K562 (cell line): ENCODE measurements at regions not wholly inside any gene's neighbourhood (a gene's known extent, or its start where the extent isn't known, plus 50 kb on each side); places are given as distances from the start of the nearest gene placed in this dataset.
A peak's percentile ranks its signal among the peaks of the same experiment; 100 is the strongest.

Experiments used
- ARHGAP35 ChIP-seq: fragments of 450-650 bp; IDR thresholded peaks from 2 replicates; pipeline ENCODE4 v1.6.1; 2018; ENCODE audit not compliant: partially characterized antibody
- CREBBP ChIP-seq: IDR thresholded peaks from one replicate; pipeline ENCODE4 v1.6.1; 2012; ENCODE audit warnings: low read depth, mild to moderate bottlenecking, control low read depth, inconsistent platforms, low read length
- HEY1 ChIP-seq: fragments of 250-450 bp; sonication (Bioruptor Pico); IDR thresholded peaks from 2 replicates; pipeline ENCODE4 v1.5.0; 2020; ENCODE audit warnings: mild to moderate bottlenecking, moderate library complexity, borderline replicate concordance
- HNRNPUL1 ChIP-seq: fragments of 200-400 bp; formaldehyde crosslinking; IDR thresholded peaks from 2 replicates; pipeline ENCODE4 v1.6.1; 2017; ENCODE audit warnings: low read length
- JUND ChIP-seq, 2 experiments: IDR thresholded peaks; 2 replicates in 1 of 2; 3 replicates in 1 of 2; pipeline ENCODE4 v1.6.1; 2011; ENCODE audit warnings: borderline replicate concordance in 2 of 2, low read depth in 2 of 2, low read length in 2 of 2, improper control_type of control experiment in 1 of 2, missing biosample characterization in 1 of 2, missing genetic modification characterization in 1 of 2, missing genetic modification reagents in 1 of 2
- LEF1 ChIP-seq: fragments of 450-650 bp; IDR thresholded peaks from 2 replicates; pipeline ENCODE4 v1.6.1; 2016; ENCODE audit warnings: mild to moderate bottlenecking
- MECOM ChIP-seq: fragments of 250-450 bp; sonication (Bioruptor Pico); IDR thresholded peaks from 2 replicates; pipeline ENCODE4 v1.8.0; 2022; ENCODE audit warnings: inconsistent platforms
- MEF2D ChIP-seq: conservative IDR thresholded peaks from 2 replicates; pipeline ENCODE4 v1.6.1; 2016; ENCODE audit warnings: low read depth, missing genetic modification characterization, missing compliant biosample characterization
- MIER1 ChIP-seq: fragments of 450-650 bp; IDR thresholded peaks from 2 replicates; pipeline ENCODE4 v1.6.1; 2016; ENCODE audit warnings: antibody characterized with exemption, mild to moderate bottlenecking, low read depth
- NR2C2 ChIP-seq, 2 experiments: fragments of 200-800 bp in 1 of 2; sonication (Bioruptor generic) in 1 of 2; sonication (generic) in 1 of 2; formaldehyde crosslinking in 1 of 2; IDR thresholded peaks; 2 replicates each; pipeline versions ENCODE4 v1.6.1 to v1.8.0; 2016 to 2022; ENCODE audit warnings: mild to moderate bottlenecking in 1 of 2, missing compliant biosample characterization in 1 of 2, missing genetic modification characterization in 1 of 2, missing genetic modification reagents in 1 of 2
- POLR3A ChIP-seq: IDR thresholded peaks from 2 replicates; pipeline ENCODE4 v1.6.1; 2011; ENCODE audit warnings: borderline replicate concordance, mild to moderate bottlenecking, moderate library complexity; ENCODE audit not compliant: insufficient read length, insufficient read depth; ENCODE audit errors: extremely low read depth
- PYGO2 ChIP-seq: fragments of 450-650 bp; IDR thresholded peaks from 2 replicates; pipeline ENCODE4 v1.6.1; 2016; ENCODE audit warnings: mild to moderate bottlenecking, missing genetic modification characterization, moderate library complexity, missing compliant biosample characterization
- SMAD1 ChIP-seq: fragments of 150-350 bp; IDR thresholded peaks from 2 replicates; pipeline ENCODE4 v1.6.1; 2014; ENCODE audit warnings: low read length, low read depth; ENCODE audit not compliant: partially characterized antibody
- TAF9B ChIP-seq: fragments of 450-650 bp; IDR thresholded peaks from 2 replicates; pipeline ENCODE4 v1.6.1; 2018; ENCODE audit warnings: mild to moderate bottlenecking; ENCODE audit not compliant: partially characterized antibody
- TEAD4 ChIP-seq, 2 experiments: sonication (generic) in 1 of 2; formaldehyde crosslinking in 1 of 2; IDR thresholded peaks; 2 replicates each; pipeline versions ENCODE4 v1.6.1 to v1.8.0; 2012 to 2022; ENCODE audit warnings: borderline replicate concordance in 1 of 2, inconsistent platforms in 1 of 2, low read length in 1 of 2, mild to moderate bottlenecking in 1 of 2, missing genetic modification reagents in 1 of 2
- TRIM24 ChIP-seq, 2 experiments: fragments of 450-650 bp; IDR thresholded peaks; 2 replicates each; pipeline ENCODE4 v1.6.1; 2016
- ZNF24 ChIP-seq: fragments of 450-650 bp; IDR thresholded peaks from 2 replicates; pipeline ENCODE4 v1.6.1; 2016
- ZSCAN32 ChIP-seq: fragments of 450-650 bp; formaldehyde crosslinking; IDR thresholded peaks from 2 replicates; pipeline ENCODE4 v1.4.0; 2020; ENCODE audit warnings: mild to moderate bottlenecking, moderate library complexity
- TF ChIP-seq, protein P1 (sequence below): fragments of 450-650 bp; formaldehyde crosslinking; IDR thresholded peaks from 2 replicates; pipeline ENCODE4 v1.4.0; 2020; ENCODE audit warnings: mild to moderate bottlenecking, mixed read lengths
- TF ChIP-seq, protein P2 (sequence below): fragments of 250-450 bp; sonication (Bioruptor Pico); IDR thresholded peaks from 2 replicates; pipeline ENCODE4 v1.8.0; 2022; ENCODE audit warnings: moderate library complexity, mild to moderate bottlenecking, inconsistent platforms
- TF ChIP-seq, protein P3 (sequence below): fragments of 250-450 bp; sonication (Bioruptor Pico); IDR thresholded peaks from 2 replicates; pipeline ENCODE4 v1.4.0; 2020; ENCODE audit warnings: mild to moderate bottlenecking, moderate library complexity
- TF ChIP-seq, protein P4 (sequence below): fragments of 450-650 bp; IDR thresholded peaks from 2 replicates; pipeline ENCODE4 v1.6.1; 2014; ENCODE audit warnings: low read depth, mild to moderate bottlenecking, moderate library complexity, borderline replicate concordance

DNA sequence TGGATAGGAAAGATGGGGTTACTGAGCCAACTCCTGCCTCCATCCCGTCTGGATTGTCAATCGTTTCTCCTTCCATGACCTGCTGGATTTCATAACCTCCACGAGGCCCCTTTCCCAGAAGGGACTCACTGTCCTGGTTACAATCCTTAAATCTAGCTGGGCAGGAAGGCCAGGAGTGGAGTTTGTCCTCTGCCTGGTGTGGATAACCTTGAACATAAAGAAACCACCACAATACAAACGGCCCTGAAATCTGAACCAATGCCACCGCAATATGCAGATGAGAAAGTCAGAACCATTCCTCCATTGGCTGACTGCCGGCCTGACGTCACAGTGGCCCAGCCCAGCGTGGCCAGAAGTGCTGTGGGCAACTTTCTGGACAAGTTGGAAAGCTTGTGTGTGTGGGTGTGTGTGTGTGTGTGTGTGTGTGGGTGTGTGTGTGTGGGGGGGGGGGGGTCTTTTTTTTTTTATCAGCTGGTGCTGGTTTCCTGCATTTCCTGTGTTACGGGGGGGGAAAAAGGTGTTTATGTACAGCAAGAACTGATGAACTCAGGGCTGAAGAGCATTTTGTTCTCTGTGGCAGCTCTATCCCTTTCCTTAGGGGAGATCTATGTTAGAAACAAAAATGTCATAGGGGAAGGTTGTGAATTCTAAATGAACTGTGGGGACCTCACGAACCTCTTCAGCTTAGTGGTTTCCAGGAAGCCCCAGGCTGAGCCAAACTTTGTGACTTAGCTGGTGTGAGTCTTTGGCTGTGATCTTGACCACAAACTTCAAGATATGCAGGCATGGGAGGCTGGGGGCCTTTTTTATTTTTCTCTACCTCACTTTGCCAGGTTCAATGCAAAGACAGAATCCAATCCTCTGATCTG lies 81.6 kb upstream of the MED13L start (continued):
- TF ChIP-seq, protein P1, sequence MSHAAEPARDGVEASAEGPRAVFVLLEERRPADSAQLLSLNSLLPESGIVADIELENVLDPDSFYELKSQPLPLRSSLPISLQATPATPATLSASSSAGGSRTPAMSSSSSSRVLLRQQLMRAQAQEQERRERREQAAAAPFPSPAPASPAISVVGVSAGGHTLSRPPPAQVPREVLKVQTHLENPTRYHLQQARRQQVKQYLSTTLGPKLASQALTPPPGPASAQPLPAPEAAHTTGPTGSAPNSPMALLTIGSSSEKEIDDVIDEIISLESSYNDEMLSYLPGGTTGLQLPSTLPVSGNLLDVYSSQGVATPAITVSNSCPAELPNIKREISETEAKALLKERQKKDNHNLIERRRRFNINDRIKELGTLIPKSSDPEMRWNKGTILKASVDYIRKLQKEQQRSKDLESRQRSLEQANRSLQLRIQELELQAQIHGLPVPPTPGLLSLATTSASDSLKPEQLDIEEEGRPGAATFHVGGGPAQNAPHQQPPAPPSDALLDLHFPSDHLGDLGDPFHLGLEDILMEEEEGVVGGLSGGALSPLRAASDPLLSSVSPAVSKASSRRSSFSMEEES (CRISPR knock-in tag) = no peak
- 0 out of 2 replicates have a peak, but pooled peaks have one; percentile 64 for TF ChIP-seq HNRNPUL1
- peak; percentile 3; the same call in 1 of the 2 replicates for TF ChIP-seq MECOM (CRISPR knock-in tag)
- TF ChIP-seq POLR3A = no peak
- TF ChIP-seq CREBBP = no peak
- TF ChIP-seq ZNF24 = no peak
- TF ChIP-seq ZSCAN32 (CRISPR knock-in tag) = no peak
- peak; percentile 25; the same call in 1 of the 2 replicates for TF ChIP-seq LEF1
- TF ChIP-seq, protein P2, sequence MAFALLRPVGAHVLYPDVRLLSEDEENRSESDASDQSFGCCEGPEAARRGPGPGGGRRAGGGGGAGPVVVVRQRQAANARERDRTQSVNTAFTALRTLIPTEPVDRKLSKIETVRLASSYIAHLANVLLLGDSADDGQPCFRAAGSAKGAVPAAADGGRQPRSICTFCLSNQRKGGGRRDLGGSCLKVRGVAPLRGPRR (CRISPR knock-in tag) = 0 out of 2 replicates have a peak, but pooled peaks have one; percentile 47
- peak; percentile 20 for TF ChIP-seq TAF9B
- no peak for TF ChIP-seq PYGO2 (tag)
- TF ChIP-seq TEAD4 (IDR thresholded peaks at IDR 0.05; ENCODE audit: low read length) = peak; percentile 82
- no peak for TF ChIP-seq TEAD4 (CRISPR knock-in tag; IDR thresholded peaks at IDR 0.05; ENCODE audit: borderline replicate concordance)
- peak; percentile 51; the same call in 1 of the 2 replicates for TF ChIP-seq JUND (IDR thresholded peaks at IDR 0.05; ENCODE audit: borderline replicate concordance, low read depth, low read length)
- TF ChIP-seq JUND (tag; IDR thresholded peaks at IDR 0.05; ENCODE audit: borderline replicate concordance, low read depth, low read length) = no peak
- no peak for TF ChIP-seq HEY1 (CRISPR knock-in tag)
- TF ChIP-seq MIER1 = peak; percentile 90
- TF ChIP-seq, protein P3, sequence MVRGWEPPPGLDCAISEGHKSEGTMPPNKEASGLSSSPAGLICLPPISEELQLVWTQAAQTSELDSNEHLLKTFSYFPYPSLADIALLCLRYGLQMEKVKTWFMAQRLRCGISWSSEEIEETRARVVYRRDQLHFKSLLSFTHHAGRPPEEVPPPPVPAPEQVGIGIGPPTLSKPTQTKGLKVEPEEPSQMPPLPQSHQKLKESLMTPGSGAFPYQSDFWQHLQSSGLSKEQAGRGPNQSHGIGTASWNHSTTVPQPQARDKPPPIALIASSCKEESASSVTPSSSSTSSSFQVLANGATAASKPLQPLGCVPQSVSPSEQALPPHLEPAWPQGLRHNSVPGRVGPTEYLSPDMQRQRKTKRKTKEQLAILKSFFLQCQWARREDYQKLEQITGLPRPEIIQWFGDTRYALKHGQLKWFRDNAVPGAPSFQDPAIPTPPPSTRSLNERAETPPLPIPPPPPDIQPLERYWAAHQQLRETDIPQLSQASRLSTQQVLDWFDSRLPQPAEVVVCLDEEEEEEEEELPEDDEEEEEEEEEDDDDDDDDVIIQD (CRISPR knock-in tag) = no peak
- no peak for TF ChIP-seq TRIM24 (IDR thresholded peaks at IDR 0.05)
- TF ChIP-seq MEF2D (tag) = peak; percentile 8; the same call in 1 of the 2 replicates
- TF ChIP-seq ARHGAP35 = no peak
- peak; percentile 50 for TF ChIP-seq SMAD1
- TF ChIP-seq NR2C2 (CRISPR knock-in tag; IDR thresholded peaks at IDR 0.05) = no peak
- TF ChIP-seq NR2C2 (tag; IDR thresholded peaks at IDR 0.05) = 0 out of 2 replicates have a peak, but pooled peaks have one; percentile 27
- TF ChIP-seq, protein P4, sequence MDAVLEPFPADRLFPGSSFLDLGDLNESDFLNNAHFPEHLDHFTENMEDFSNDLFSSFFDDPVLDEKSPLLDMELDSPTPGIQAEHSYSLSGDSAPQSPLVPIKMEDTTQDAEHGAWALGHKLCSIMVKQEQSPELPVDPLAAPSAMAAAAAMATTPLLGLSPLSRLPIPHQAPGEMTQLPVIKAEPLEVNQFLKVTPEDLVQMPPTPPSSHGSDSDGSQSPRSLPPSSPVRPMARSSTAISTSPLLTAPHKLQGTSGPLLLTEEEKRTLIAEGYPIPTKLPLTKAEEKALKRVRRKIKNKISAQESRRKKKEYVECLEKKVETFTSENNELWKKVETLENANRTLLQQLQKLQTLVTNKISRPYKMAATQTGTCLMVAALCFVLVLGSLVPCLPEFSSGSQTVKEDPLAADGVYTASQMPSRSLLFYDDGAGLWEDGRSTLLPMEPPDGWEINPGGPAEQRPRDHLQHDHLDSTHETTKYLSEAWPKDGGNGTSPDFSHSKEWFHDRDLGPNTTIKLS = no peak; the same call in 1 of the 2 replicates
